ENCODE measurements at regions not wholly inside any gene's neighbourhood (a gene's known extent, or its start where the extent isn't known, plus 50 kb on each side); places are given as distances from the start of the nearest gene placed in this dataset.

DNA sequence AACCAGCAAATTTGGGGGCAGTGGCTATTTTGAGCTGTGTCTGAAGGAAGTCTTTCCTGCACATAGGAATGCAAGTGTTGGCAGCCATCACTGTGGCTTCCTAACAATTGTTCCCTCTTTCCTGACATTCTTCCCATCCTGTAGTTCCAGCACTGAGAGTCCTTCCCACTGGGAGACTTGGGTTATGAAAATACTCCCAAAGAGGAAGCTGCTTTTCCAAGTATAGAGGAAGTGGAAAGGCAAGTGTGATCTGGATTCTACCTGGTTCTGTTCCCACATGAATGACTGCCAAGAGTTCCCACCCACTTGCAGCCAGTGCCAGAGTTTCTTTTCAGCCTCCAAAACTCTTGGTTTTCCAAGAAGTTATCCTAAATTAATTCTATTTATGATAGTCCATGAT lies 98.5 kb upstream of the CD53 start:
- TF ChIP-seq, protein P1, sequence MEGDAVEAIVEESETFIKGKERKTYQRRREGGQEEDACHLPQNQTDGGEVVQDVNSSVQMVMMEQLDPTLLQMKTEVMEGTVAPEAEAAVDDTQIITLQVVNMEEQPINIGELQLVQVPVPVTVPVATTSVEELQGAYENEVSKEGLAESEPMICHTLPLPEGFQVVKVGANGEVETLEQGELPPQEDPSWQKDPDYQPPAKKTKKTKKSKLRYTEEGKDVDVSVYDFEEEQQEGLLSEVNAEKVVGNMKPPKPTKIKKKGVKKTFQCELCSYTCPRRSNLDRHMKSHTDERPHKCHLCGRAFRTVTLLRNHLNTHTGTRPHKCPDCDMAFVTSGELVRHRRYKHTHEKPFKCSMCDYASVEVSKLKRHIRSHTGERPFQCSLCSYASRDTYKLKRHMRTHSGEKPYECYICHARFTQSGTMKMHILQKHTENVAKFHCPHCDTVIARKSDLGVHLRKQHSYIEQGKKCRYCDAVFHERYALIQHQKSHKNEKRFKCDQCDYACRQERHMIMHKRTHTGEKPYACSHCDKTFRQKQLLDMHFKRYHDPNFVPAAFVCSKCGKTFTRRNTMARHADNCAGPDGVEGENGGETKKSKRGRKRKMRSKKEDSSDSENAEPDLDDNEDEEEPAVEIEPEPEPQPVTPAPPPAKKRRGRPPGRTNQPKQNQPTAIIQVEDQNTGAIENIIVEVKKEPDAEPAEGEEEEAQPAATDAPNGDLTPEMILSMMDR (conservative IDR thresholded peaks at IDR 0.05; ENCODE audit: low read depth, low read length), result no peak
- no peak for TF ChIP-seq EZH2 (IDR thresholded peaks at IDR 0.05; ENCODE audit: low read length, unreplicated experiment)
